MM.1S (cell line): ENCODE measurements at regions not wholly inside any gene's neighbourhood (a gene's known extent, or its start where the extent isn't known, plus 50 kb on each side); places are given as distances from the start of the nearest gene placed in this dataset.

Experiments
- DNase-seq: peaks from one replicate; pipeline ENCODE4 v3.0.0-alpha.2; 2015
- H2AFZ ChIP-seq: fragments of 300-600 bp; sonication (generic); 2 replicates; pipeline ENCODE4 v1.6.0; 2016; ENCODE audit warnings: antibody characterized with exemption, low read length
- H3F3A ChIP-seq: fragments of 300-600 bp; sonication (generic); 2 replicates; pipeline ENCODE4 v1.6.1; 2016; ENCODE audit warnings: mild to moderate bottlenecking, antibody characterized with exemption, low read length, moderate library complexity, mixed read lengths; ENCODE audit not compliant: insufficient read depth
- H3K27ac ChIP-seq: fragments of 300-600 bp; sonication (generic); 2 replicates; pipeline ENCODE4 v1.5.1; 2016; ENCODE audit warnings: mild to moderate bottlenecking, low read length
- H3K27me3 ChIP-seq: fragments of 300-600 bp; sonication (generic); replicated peaks from 2 replicates; pipeline ENCODE4 v1.6.0; 2016; ENCODE audit warnings: low read length; ENCODE audit not compliant: insufficient read depth
- H3K36me3 ChIP-seq: fragments of 300-600 bp; sonication (generic); replicated peaks from 2 replicates; pipeline ENCODE4 v1.6.1; 2016; ENCODE audit warnings: mild to moderate bottlenecking, low read length, mixed read lengths; ENCODE audit not compliant: insufficient read depth
- H3K4me1 ChIP-seq: fragments of 300-600 bp; sonication (generic); 2 replicates; pipeline ENCODE4 v1.6.1; 2016; ENCODE audit warnings: low read length, mixed read lengths
- H3K4me2 ChIP-seq: fragments of 300-600 bp; sonication (generic); 2 replicates; pipeline ENCODE4 v1.6.0; 2016; ENCODE audit warnings: low read depth, low read length
- H3K4me3 ChIP-seq: fragments of 300-600 bp; sonication (generic); 2 replicates; pipeline ENCODE4 v1.5.1; 2016; ENCODE audit warnings: low read length, mixed read lengths
- H3K79me2 ChIP-seq: fragments of 300-600 bp; sonication (generic); 2 replicates; pipeline ENCODE4 v1.6.1; 2016; ENCODE audit warnings: mixed run types, low read length, mixed read lengths
- H3K9ac ChIP-seq: fragments of 300-600 bp; sonication (generic); 2 replicates; pipeline ENCODE4 v1.6.1; 2016; ENCODE audit warnings: low read length, mixed read lengths
- H3K9me2 ChIP-seq: fragments of 300-600 bp; sonication (generic); replicated peaks from 2 replicates; pipeline ENCODE4 v1.6.1; 2016; ENCODE audit warnings: mild to moderate bottlenecking, low read length, mixed read lengths; ENCODE audit not compliant: insufficient read depth
- H3K9me3 ChIP-seq: fragments of 300-600 bp; sonication (generic); replicated peaks from 2 replicates; pipeline ENCODE4 v1.6.1; 2016; ENCODE audit warnings: mild to moderate bottlenecking, low read length, mixed read lengths; ENCODE audit not compliant: insufficient read depth
- H4K20me1 ChIP-seq: fragments of 300-600 bp; sonication (generic); 2 replicates; pipeline ENCODE4 v1.6.1; 2016; ENCODE audit warnings: mild to moderate bottlenecking, low read length, moderate library complexity, mixed read lengths; ENCODE audit not compliant: insufficient read depth
- EZH2 ChIP-seq: fragments of 300-600 bp; sonication (generic); optimal IDR thresholded peaks from 2 replicates; pipeline ENCODE3; 2017; ENCODE audit warnings: low read depth, mild to moderate bottlenecking, antibody characterized with exemption, low read length, mixed read lengths
- EZH2phosphoT487 ChIP-seq: fragments of 300-600 bp; sonication (generic); IDR thresholded peaks from 2 replicates; pipeline ENCODE4 v1.6.1; 2018; ENCODE audit warnings: antibody characterized with exemption, low read length
- TF ChIP-seq, protein P1 (sequence below): fragments of 300-600 bp; sonication (generic); IDR thresholded peaks from 2 replicates; pipeline ENCODE4 v1.5.1; 2016; ENCODE audit warnings: antibody characterized with exemption, low read length, mixed read lengths

DNA sequence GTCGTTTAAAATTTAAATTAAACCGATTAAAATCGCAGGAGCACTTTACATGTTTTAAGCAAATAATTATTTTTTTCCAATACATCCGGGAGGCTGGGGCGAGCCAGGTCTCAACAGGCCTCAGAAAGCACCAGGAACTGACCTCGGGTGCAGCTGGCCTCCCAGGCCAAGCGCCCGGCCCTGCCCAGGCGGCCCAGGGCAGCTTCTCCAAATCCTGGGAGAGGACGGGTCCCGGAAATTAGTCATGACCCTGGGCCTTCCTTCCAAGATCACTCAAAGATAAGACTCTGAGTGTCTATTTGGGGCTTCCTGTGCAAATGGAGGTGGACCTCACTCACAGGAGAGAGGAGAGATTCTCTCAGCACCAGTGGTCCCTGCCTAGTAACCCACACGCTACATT is 177.1 kb downstream of the BCL11B start:
- Histone ChIP-seq H3K27ac (no peak overlapping the region), H3K9ac (no peak overlapping the region), H3K36me3 (no peaks in the 10 kb centered on the region), H3F3A (no peaks in the 10 kb centered on the region), H4K20me1 (no peaks in the 10 kb centered on the region), H3K4me2 (no peak overlapping the region), H2AFZ (no peak overlapping the region), H3K9me2 (no peaks in the 10 kb centered on the region), H3K4me1 (no peaks in the 10 kb centered on the region), H3K79me2 (no peaks in the 10 kb centered on the region), H3K9me3 (no peaks in the 10 kb centered on the region), H3K27me3 (no peaks in the 10 kb centered on the region), H3K4me3 (no peak overlapping the region)
- no peak for TF ChIP-seq EZH2
- TF ChIP-seq EZH2phosphoT487: no peak
- TF ChIP-seq, protein P1, sequence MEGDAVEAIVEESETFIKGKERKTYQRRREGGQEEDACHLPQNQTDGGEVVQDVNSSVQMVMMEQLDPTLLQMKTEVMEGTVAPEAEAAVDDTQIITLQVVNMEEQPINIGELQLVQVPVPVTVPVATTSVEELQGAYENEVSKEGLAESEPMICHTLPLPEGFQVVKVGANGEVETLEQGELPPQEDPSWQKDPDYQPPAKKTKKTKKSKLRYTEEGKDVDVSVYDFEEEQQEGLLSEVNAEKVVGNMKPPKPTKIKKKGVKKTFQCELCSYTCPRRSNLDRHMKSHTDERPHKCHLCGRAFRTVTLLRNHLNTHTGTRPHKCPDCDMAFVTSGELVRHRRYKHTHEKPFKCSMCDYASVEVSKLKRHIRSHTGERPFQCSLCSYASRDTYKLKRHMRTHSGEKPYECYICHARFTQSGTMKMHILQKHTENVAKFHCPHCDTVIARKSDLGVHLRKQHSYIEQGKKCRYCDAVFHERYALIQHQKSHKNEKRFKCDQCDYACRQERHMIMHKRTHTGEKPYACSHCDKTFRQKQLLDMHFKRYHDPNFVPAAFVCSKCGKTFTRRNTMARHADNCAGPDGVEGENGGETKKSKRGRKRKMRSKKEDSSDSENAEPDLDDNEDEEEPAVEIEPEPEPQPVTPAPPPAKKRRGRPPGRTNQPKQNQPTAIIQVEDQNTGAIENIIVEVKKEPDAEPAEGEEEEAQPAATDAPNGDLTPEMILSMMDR: no peak
- no peak for DNase-seq

DNA sequence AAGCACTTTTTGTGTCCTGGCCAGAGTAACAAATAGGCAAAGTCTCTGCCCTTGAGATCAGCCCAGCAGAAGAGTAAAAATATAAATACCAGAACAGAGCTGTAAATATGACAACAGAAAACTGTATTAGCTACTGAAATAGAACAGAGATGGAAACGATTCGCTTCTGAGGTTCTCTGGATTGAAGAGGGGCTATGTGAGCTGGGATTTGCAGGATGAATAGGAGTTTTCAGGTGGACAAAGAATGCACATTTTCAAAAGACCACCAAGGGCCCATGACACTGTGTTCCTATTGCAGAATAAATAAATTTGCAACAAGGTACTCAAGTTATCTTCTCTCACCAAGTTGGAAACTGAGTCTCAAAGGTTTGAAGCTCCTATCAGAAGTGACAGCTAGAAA is 176.6 kb downstream of the BCL11B start:
- Histone ChIP-seq H3F3A (no peaks in the 10 kb centered on the region), H3K4me3 (no peak overlapping the region), H3K4me2 (no peak overlapping the region), H3K9ac (no peak overlapping the region), H3K27ac (no peak overlapping the region), H3K4me1 (no peaks in the 10 kb centered on the region), H3K79me2 (no peaks in the 10 kb centered on the region), H3K9me3 (no peaks in the 10 kb centered on the region), H3K36me3 (no peaks in the 10 kb centered on the region), H3K27me3 (no peaks in the 10 kb centered on the region), H3K9me2 (no peaks in the 10 kb centered on the region), H4K20me1 (no peaks in the 10 kb centered on the region), H2AFZ (no peak overlapping the region)
- TF ChIP-seq EZH2: no peak
- TF ChIP-seq EZH2phosphoT487: no peak
- TF ChIP-seq, protein P1: no peak
- no peak for DNase-seq

DNA sequence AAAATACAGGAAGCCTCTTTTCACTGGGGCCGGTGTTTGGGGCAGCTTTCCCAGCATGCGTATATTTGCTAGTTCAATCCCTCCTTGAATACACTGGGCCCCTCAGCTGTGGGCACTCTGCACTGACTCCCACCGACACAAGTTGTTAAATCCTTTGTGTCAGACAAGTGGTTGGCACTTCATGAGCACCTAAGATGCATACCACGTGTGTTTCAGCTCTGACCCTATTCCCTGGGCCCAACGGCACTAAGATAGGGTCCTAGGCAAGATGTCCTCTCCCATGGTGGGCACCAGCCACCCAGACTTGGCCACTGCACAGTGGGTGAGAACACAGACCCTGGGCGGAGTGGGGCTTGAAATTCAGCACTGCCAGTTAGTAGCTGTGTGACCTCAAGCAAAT is 173.8 kb downstream of the BCL11B start:
- no peaks in the 10 kb centered on the region for H3K9me3 ChIP-seq
- H3K27me3 ChIP-seq: no peaks in the 10 kb centered on the region
- no peaks in the 10 kb centered on the region for H3K79me2 ChIP-seq
- H4K20me1 ChIP-seq: no peaks in the 10 kb centered on the region
- H3K36me3 ChIP-seq: no peaks in the 10 kb centered on the region
- no peaks in the 10 kb centered on the region for H3K9me2 ChIP-seq
- DNase-seq: no peak
- H3K9ac ChIP-seq: no peak overlapping the region
- no peak for TF ChIP-seq EZH2phosphoT487
- TF ChIP-seq, protein P1: no peak
- no peak for TF ChIP-seq EZH2
- H3F3A ChIP-seq: no peaks in the 10 kb centered on the region
- H3K4me1 ChIP-seq: no peaks in the 10 kb centered on the region
- no peak overlapping the region for H3K4me3 ChIP-seq
- no peak overlapping the region for H3K4me2 ChIP-seq
- no peak overlapping the region for H3K27ac ChIP-seq
- H2AFZ ChIP-seq: no peak overlapping the region
